Activated CD4-positive, alpha-beta T cell treated with anti-CD3 and anti-CD28 coated beads, Interleukin-2, Interleukin-6, amounts not matched to agents 100 ng/mL and 50 ng/mL, durations not matched to agents 16 hours and 8 hours (primary cell): ENCODE measurements at regions not wholly inside any gene's neighbourhood (a gene's known extent, or its start where the extent isn't known, plus 50 kb on each side); places are given as distances from the start of the nearest gene placed in this dataset.
A peak's percentile ranks its signal among the peaks of the same experiment; 100 is the strongest.

Experiments
- DNase-seq: peaks from one replicate; pipeline ENCODE4 v3.0.0-alpha.2; 2020

GRCh38 chr13:51518827-51519226 is 65.4 kb upstream of the WDFY2 start:
- peak; percentile 35 for DNase-seq

GRCh38 chr13:51519771-51520216 is 64.5 kb upstream of the WDFY2 start:
- no peak for DNase-seq

- no peak for DNase-seq
Measured at GRCh38 chr13:51520524-51520923, 63.7 kb upstream of the WDFY2 start.

- peak; percentile 69 for DNase-seq
Measured at GRCh38 chr13:51523082-51523518, 61.2 kb upstream of the WDFY2 start.

GRCh38 chr13:51524312-51524711 is 60.0 kb upstream of the WDFY2 start:
- no peak for DNase-seq

- DNase-seq = no peak
Measured at GRCh38 chr13:51524829-51525566, 59.3 kb upstream of the WDFY2 start.

- no peak for DNase-seq
Measured at GRCh38 chr13:51525567-51526167, 58.6 kb upstream of the WDFY2 start.

- no peak for DNase-seq
Measured at GRCh38 chr13:51526202-51526601, 58.1 kb upstream of the WDFY2 start.

GRCh38 chr13:51532736-51533197 is 51.5 kb upstream of the WDFY2 start:
- DNase-seq = peak; percentile 27

- DNase-seq = peak; percentile 49
Measured at GRCh38 chr13:51534041-51534817, 50.0 kb upstream of the WDFY2 start.
